ENCODE measurements at regions not wholly inside any gene's neighbourhood (a gene's known extent, or its start where the extent isn't known, plus 50 kb on each side); places are given as distances from the start of the nearest gene placed in this dataset.

DNA sequence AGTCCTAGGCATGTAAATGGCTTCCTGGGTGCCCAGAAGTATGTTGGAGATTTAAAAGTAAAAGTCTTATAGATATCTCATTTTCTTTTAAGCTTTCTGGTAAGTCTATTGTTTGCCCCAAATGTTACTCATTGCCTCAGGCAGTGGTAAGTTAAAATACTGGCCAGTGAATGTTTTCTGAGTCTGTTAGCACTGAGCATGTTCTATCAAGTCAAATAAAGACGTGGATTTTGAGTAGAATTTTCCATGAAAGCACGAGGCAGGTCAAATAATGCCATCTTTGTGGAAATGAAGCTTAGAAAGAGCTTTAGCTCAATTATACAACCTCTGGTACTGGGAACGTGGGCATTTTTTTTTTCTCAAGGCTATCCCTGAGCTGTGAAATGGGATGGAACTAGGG, 651.3 kb upstream of the ACO1 start (continued):
- no peak for TF ChIP-seq PHF8 (conservative IDR thresholded peaks at IDR 0.05; ENCODE audit: low read depth, low read length)
